ENCODE measurements at regions not wholly inside any gene's neighbourhood (a gene's known extent, or its start where the extent isn't known, plus 50 kb on each side); places are given as distances from the start of the nearest gene placed in this dataset.

DNA sequence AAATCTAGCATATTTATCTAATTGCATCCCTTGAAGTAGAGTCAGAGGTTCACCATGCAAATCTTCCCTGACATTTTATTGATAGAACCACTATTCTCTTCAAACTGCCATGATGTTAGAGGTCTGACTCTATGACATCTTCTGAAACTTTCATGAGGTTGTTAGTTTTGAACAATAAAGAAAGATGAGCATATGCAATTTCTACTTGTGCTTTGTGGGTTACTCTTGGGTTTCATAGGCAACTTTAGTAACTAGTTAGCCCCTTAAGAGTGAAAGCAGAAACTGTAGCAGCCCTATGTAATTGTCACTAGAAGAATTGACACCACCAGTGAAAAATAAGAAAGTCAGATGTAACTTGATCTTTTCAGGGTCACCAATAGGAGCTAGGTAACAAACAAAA lies 53.1 kb upstream of the ZEB2 start:
- DNase-seq (ENCODE audit: low read depth, low spot score) = no peak

DNA sequence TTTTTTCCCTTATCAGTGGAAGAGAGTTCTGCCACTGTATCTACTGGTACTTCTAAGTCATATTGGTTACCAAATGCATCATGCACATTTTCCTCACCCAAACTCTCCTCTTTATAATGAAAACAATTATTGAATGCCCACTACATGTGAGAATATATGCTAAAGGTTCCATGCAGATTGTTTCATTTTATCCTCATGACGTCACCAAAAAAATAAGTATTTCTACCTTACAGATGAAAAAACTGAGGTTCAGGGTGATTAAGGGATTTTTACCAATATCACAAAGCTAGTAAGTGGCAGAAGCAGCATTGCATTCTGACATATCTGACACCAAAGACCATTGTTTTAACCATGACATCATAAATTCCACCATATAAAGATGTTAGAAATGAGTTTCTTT lies 51.9 kb upstream of the ZEB2 start:
- no peak for DNase-seq (ENCODE audit: low read depth, low spot score)

DNA sequence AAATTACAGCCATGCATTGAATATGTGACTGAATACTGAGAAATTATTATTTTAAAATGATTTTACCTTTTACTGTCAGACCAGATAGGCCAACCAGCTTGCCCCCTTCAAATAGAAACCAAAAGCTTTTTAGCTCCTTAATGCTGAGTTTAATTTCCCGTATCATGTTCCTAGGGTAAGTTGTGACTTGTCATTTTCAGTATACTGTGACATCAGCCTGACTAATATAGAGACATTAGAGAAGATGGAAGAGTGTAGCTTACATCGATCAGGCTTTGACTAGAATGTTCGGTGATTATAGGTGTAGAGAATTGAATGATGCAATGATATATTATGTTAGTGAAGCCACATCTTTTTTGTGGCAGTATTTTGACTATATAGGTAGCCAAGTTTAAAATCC lies 50.6 kb upstream of the ZEB2 start:
- DNase-seq (ENCODE audit: low read depth, low spot score) = no peak
